ENCODE measurements at regions not wholly inside any gene's neighbourhood (a gene's known extent, or its start where the extent isn't known, plus 50 kb on each side); places are given as distances from the start of the nearest gene placed in this dataset.
"Not testable (repeated sequence)": the region's sequence is repeated elsewhere in the genome, so short reads cannot be mapped to it uniquely, and the experiment has no call there.

DNA sequence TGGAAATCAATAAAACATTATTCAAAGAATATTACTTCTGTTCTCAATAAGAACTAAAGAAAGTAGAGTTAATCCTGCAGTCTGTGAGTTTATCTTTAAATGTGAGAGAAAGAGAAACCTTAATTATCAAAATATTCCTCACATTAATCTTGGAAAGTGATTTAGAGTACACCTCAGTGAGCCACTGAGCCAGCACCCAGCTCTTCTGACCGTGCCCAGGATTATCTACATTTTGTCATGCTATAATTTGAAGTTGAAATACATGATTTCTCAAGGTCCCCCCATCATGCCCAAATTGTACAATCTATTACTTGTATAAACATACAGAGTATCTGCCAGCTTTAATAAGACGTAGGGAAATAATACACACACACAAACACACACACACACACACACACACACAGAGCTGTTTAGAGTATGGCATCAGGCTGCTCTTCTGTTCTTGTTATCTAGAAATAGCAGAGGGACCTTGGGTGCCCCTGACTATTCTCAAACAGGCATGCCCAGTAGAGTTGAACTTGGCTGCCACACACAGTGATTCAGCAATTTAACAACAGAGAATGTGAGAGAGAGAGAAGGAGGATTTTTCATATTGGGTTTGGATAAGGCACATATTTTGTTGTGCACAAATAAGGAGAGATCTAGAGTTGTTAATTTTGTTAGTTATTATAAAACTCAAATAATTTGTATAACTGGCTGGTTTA lies 74.4 kb downstream of the P2RY1 start:
- no peak overlapping the region for H3K4me3 ChIP-seq (ENCODE audit: low read depth, low read length)
- TF ChIP-seq, protein P1, sequence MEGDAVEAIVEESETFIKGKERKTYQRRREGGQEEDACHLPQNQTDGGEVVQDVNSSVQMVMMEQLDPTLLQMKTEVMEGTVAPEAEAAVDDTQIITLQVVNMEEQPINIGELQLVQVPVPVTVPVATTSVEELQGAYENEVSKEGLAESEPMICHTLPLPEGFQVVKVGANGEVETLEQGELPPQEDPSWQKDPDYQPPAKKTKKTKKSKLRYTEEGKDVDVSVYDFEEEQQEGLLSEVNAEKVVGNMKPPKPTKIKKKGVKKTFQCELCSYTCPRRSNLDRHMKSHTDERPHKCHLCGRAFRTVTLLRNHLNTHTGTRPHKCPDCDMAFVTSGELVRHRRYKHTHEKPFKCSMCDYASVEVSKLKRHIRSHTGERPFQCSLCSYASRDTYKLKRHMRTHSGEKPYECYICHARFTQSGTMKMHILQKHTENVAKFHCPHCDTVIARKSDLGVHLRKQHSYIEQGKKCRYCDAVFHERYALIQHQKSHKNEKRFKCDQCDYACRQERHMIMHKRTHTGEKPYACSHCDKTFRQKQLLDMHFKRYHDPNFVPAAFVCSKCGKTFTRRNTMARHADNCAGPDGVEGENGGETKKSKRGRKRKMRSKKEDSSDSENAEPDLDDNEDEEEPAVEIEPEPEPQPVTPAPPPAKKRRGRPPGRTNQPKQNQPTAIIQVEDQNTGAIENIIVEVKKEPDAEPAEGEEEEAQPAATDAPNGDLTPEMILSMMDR (IDR thresholded peaks at IDR 0.05; ENCODE audit: low read depth, low read length, missing control alignments): no peak

GRCh38 chr3:152910211-152910610 lies 75.3 kb downstream of the P2RY1 start:
- TF ChIP-seq, protein P1 (IDR thresholded peaks at IDR 0.05; ENCODE audit: low read depth, low read length, missing control alignments): no peak
- in situ Hi-C loops (cut with HindIII; ENCODE audit: low sequenced_read_pairs): no loop called here
- DNase-seq (ENCODE audit: low read depth): no peak
- no peak overlapping the region for H3K4me3 ChIP-seq (ENCODE audit: low read depth, low read length)

More for the DNA sequence above, 74.4 kb downstream of the P2RY1 start:
- in situ Hi-C loops (cut with HindIII; ENCODE audit: low sequenced_read_pairs): no loop called here
- no peak for DNase-seq (ENCODE audit: low read depth)

- TF ChIP-seq, protein P1 (IDR thresholded peaks at IDR 0.05; ENCODE audit: low read depth, low read length, missing control alignments): no peak
- DNase-seq (ENCODE audit: low read depth): no peak
- H3K4me3 ChIP-seq (ENCODE audit: low read depth, low read length): no peak overlapping the region
- in situ Hi-C loops (cut with HindIII; ENCODE audit: low sequenced_read_pairs): no loop called here
These were observed 76.0 kb downstream of the P2RY1 start for GRCh38 chr3:152910966-152911365.

- H3K4me3 ChIP-seq (ENCODE audit: low read depth, low read length); in situ Hi-C loops (cut with HindIII; ENCODE audit: low sequenced_read_pairs); DNase-seq (ENCODE audit: low read depth): not testable (repeated sequence)
These were observed 79.8 kb downstream of the P2RY1 start for GRCh38 chr3:152914743-152915142.

GRCh38 chr3:152915695-152916094 lies 80.8 kb downstream of the P2RY1 start:
- H3K4me3 ChIP-seq (ENCODE audit: low read depth, low read length): no peak overlapping the region
- in situ Hi-C loops (cut with HindIII; ENCODE audit: low sequenced_read_pairs): no loop called here
- TF ChIP-seq, protein P1 (IDR thresholded peaks at IDR 0.05; ENCODE audit: low read depth, low read length, missing control alignments): no peak
- DNase-seq (ENCODE audit: low read depth): no peak

DNA sequence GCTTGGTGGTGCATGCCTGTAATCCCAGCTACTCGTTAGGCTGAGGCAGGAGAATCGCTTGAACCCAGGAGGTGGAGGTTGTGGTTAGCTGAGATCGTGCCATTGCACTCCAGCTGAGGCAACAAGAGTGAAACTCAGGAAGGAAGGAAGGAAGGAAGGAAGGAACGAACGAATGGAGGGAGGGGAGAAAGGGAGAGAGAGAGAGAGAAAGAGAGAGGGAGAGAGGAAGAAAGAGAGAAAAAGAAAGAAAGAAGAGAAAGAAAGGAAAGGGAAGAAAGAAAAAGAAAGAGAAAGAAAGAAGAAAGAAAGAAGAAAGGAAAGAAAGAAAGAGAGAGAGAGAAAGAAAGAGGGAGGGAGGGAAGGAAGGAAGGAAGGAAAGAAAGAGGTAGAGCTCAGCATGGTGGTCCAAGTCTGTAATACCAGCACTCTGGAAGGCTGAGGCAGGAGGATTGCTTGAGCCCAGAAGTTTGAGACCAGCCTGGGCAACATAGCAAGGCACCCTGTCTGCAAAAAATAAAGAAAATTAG lies 81.9 kb downstream of the P2RY1 start:
- no peak for DNase-seq (ENCODE audit: low read depth)
- TF ChIP-seq, protein P1 (IDR thresholded peaks at IDR 0.05; ENCODE audit: low read depth, low read length, missing control alignments): no peak
- in situ Hi-C loops (cut with HindIII; ENCODE audit: low sequenced_read_pairs): no loop called here
- H3K4me3 ChIP-seq (ENCODE audit: low read depth, low read length): no peak overlapping the region

- TF ChIP-seq, protein P1 (IDR thresholded peaks at IDR 0.05; ENCODE audit: low read depth, low read length, missing control alignments): no peak
- no peak for DNase-seq (ENCODE audit: low read depth)
- in situ Hi-C loops (cut with HindIII; ENCODE audit: low sequenced_read_pairs): no loop called here
- no peak overlapping the region for H3K4me3 ChIP-seq (ENCODE audit: low read depth, low read length)
These were observed 86.4 kb downstream of the P2RY1 start for GRCh38 chr3:152921351-152921750.
